ENCODE measurements at regions not wholly inside any gene's neighbourhood (a gene's known extent, or its start where the extent isn't known, plus 50 kb on each side); places are given as distances from the start of the nearest gene placed in this dataset.

- no peak for DNase-seq (ENCODE audit: extremely low read depth in 1 of 2, low read depth in 1 of 2)
These were observed 834.5 kb downstream of the FAM181B start for GRCh38 chr11:81899156-81899555.

GRCh38 chr11:81897639-81898038 is 836.0 kb downstream of the FAM181B start:
- no peak for DNase-seq (ENCODE audit: extremely low read depth in 1 of 2, low read depth in 1 of 2)

- no peak for DNase-seq (ENCODE audit: extremely low read depth in 1 of 2, low read depth in 1 of 2)
These were observed 838.4 kb downstream of the FAM181B start for GRCh38 chr11:81895258-81895657.

- no peak for DNase-seq (ENCODE audit: extremely low read depth in 1 of 2, low read depth in 1 of 2)
These were observed 840.7 kb downstream of the FAM181B start for GRCh38 chr11:81892770-81893635.

GRCh38 chr11:81888391-81888790 is 845.3 kb downstream of the FAM181B start:
- no peak for DNase-seq (ENCODE audit: extremely low read depth in 1 of 2, low read depth in 1 of 2)

- DNase-seq (ENCODE audit: extremely low read depth in 1 of 2, low read depth in 1 of 2) = no peak
These were observed 846.0 kb downstream of the FAM181B start for GRCh38 chr11:81887671-81888070.

GRCh38 chr11:81886406-81887075 is 847.1 kb downstream of the FAM181B start:
- DNase-seq (ENCODE audit: extremely low read depth in 1 of 2, low read depth in 1 of 2) = no peak

- DNase-seq (ENCODE audit: extremely low read depth in 1 of 2, low read depth in 1 of 2) = no peak
These were observed 859.0 kb downstream of the FAM181B start for GRCh38 chr11:81874635-81875034.

- no peak for DNase-seq (ENCODE audit: extremely low read depth in 1 of 2, low read depth in 1 of 2)
These were observed 862.8 kb downstream of the FAM181B start for GRCh38 chr11:81870815-81871214.

- no peak for DNase-seq (ENCODE audit: extremely low read depth in 1 of 2, low read depth in 1 of 2)
These were observed 863.6 kb downstream of the FAM181B start for GRCh38 chr11:81870066-81870412.

GRCh38 chr11:81869351-81870065 is 864.2 kb downstream of the FAM181B start:
- DNase-seq (ENCODE audit: extremely low read depth in 1 of 2, low read depth in 1 of 2) = peak; percentile 39 to 45

- no peak for DNase-seq (ENCODE audit: extremely low read depth in 1 of 2, low read depth in 1 of 2)
These were observed 866.8 kb downstream of the FAM181B start for GRCh38 chr11:81866896-81867295.

GRCh38 chr11:81857386-81857785 is 876.3 kb downstream of the FAM181B start:
- no peak for DNase-seq (ENCODE audit: extremely low read depth in 1 of 2, low read depth in 1 of 2)

GRCh38 chr11:81853791-81854190 is 879.9 kb downstream of the FAM181B start:
- DNase-seq (ENCODE audit: extremely low read depth in 1 of 2, low read depth in 1 of 2) = no peak

GRCh38 chr11:81852896-81853295 is 880.8 kb downstream of the FAM181B start:
- DNase-seq (ENCODE audit: extremely low read depth in 1 of 2, low read depth in 1 of 2) = no peak

GRCh38 chr11:81840380-81840779 is 893.3 kb downstream of the FAM181B start:
- DNase-seq (ENCODE audit: extremely low read depth in 1 of 2, low read depth in 1 of 2) = no peak

GRCh38 chr11:81839976-81840375 is 893.7 kb downstream of the FAM181B start:
- DNase-seq (ENCODE audit: extremely low read depth in 1 of 2, low read depth in 1 of 2) = no peak

- no peak for DNase-seq (ENCODE audit: extremely low read depth in 1 of 2, low read depth in 1 of 2)
These were observed 894.6 kb downstream of the FAM181B start for GRCh38 chr11:81839016-81839415.

- DNase-seq (ENCODE audit: extremely low read depth in 1 of 2, low read depth in 1 of 2) = no peak
These were observed 903.7 kb downstream of the FAM181B start for GRCh38 chr11:81829976-81830375.

GRCh38 chr11:81825346-81825745 is 908.3 kb downstream of the FAM181B start:
- DNase-seq (ENCODE audit: extremely low read depth in 1 of 2, low read depth in 1 of 2) = no peak

GRCh38 chr11:81819462-81819861 is 914.2 kb downstream of the FAM181B start:
- no peak for DNase-seq (ENCODE audit: extremely low read depth in 1 of 2, low read depth in 1 of 2)

GRCh38 chr11:81804858-81805257 is 928.8 kb downstream of the FAM181B start:
- DNase-seq (ENCODE audit: extremely low read depth in 1 of 2, low read depth in 1 of 2) = no peak

All from activated CD8-positive, alpha-beta memory T cell treated with anti-CD3 and anti-CD28 coated beads for 1 hour (primary cell).